ENCODE measurements at regions not wholly inside any gene's neighbourhood (a gene's known extent, or its start where the extent isn't known, plus 50 kb on each side); places are given as distances from the start of the nearest gene placed in this dataset.

DNA sequence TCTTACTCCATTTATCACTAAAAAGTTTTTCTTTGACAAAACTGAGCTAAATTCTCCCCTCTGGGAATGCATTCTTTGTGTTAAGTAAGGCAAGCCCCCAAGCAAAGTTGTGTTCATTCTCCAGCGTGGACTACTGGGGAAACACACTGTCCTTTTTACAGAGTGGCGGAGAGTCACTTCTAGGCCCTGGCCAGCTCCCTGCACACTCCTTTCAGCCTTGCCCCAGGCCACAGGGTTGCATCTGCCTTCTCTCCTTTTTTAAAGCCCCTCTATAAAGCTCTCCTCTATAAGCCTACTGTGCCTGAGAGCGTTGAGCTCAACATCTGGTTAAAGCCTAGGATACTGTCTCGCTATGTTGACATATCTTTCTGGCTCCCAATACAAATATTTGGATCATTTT, 803.4 kb downstream of the PCDH17 start:
- H3K9me3 ChIP-seq (replicated peaks; ENCODE audit: control insufficient read depth, insufficient read depth, low read length): no peaks in the 10 kb centered on the region; the same call in 2 of the 3 replicates
- intact Hi-C loops (cut with micrococcal nuclease; ENCODE audit: unreplicated experiment): no loop called here
- 19% methylated on average over 4 of the region's 4 CpGs for WGBS (ENCODE audit: insufficient coverage, insufficient replicate concordance, low lambda C conversion rate, missing lambda C conversion rate)

More for the DNA sequence above, 803.4 kb downstream of the PCDH17 start:
- RAD21 ChIA-PET (ENCODE audit: unreplicated experiment): no interaction called here
- Histone ChIP-seq H2AFZ (ENCODE audit: control insufficient read depth, low read depth, low read length) (no peak overlapping the region), H3K27ac (ENCODE audit: control insufficient read depth, insufficient read depth) (no peak overlapping the region), H3K4me1 (ENCODE audit: control insufficient read depth, insufficient read depth, low read length) (no peaks in the 10 kb centered on the region), H4K20me1 (ENCODE audit: control insufficient read depth, insufficient read depth) (no peaks in the 10 kb centered on the region), H3K9ac (ENCODE audit: control insufficient read depth, insufficient read depth, low read length) (no peak overlapping the region), H3K36me3 (ENCODE audit: control insufficient read depth in 2 of 2, insufficient read depth in 2 of 2, low read length in 1 of 2) (no peaks in the 10 kb centered on the region), H3K4me2 (ENCODE audit: control insufficient read depth, insufficient read depth) (no peak overlapping the region), H3K27me3 (replicated peaks in 1 of 2; ENCODE audit: control insufficient read depth in 2 of 2, insufficient read depth in 2 of 2, low read length in 1 of 2) (no peaks in the 10 kb centered on the region), H3K79me2 (ENCODE audit: control insufficient read depth, insufficient read depth, low read length) (no peaks in the 10 kb centered on the region), H3K4me3 (no peak overlapping the region)
- SMC1A ChIA-PET (ENCODE audit: uncharacterized antibody, unreplicated experiment): no interaction called here
- BruUV-seq (replicated peaks): no TSS peak
- CTCF ChIA-PET: interaction anchor here (0.7 kb wide), 1 partner anchor 58 kb away, joined by 3 read pairs; no protein-coding TSS in a partner anchor
- DNase-seq (ENCODE audit: low read depth, low spot score): no peak
- in situ Hi-C loops (cut with MboI): no loop called here
- ATAC-seq: no peak
- POLR2A ChIA-PET: interaction anchor here (0.7 kb wide), 1 partner anchor 37 kb away, joined by 3 read pairs; no protein-coding TSS in a partner anchor
- no peak for FAIRE-seq
- TF ChIP-seq, protein P1, sequence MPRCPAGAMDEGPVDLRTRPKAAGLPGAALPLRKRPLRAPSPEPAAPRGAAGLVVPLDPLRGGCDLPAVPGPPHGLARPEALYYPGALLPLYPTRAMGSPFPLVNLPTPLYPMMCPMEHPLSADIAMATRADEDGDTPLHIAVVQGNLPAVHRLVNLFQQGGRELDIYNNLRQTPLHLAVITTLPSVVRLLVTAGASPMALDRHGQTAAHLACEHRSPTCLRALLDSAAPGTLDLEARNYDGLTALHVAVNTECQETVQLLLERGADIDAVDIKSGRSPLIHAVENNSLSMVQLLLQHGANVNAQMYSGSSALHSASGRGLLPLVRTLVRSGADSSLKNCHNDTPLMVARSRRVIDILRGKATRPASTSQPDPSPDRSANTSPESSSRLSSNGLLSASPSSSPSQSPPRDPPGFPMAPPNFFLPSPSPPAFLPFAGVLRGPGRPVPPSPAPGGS (IDR thresholded peaks at IDR 0.05; ENCODE audit: borderline replicate concordance, insufficient read depth, low read depth, low read length, poor library complexity, severe bottlenecking): no peak
- TF ChIP-seq, protein P2, sequence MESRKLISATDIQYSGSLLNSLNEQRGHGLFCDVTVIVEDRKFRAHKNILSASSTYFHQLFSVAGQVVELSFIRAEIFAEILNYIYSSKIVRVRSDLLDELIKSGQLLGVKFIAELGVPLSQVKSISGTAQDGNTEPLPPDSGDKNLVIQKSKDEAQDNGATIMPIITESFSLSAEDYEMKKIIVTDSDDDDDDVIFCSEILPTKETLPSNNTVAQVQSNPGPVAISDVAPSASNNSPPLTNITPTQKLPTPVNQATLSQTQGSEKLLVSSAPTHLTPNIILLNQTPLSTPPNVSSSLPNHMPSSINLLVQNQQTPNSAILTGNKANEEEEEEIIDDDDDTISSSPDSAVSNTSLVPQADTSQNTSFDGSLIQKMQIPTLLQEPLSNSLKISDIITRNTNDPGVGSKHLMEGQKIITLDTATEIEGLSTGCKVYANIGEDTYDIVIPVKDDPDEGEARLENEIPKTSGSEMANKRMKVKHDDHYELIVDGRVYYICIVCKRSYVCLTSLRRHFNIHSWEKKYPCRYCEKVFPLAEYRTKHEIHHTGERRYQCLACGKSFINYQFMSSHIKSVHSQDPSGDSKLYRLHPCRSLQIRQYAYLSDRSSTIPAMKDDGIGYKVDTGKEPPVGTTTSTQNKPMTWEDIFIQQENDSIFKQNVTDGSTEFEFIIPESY (IDR thresholded peaks at IDR 0.05): no peak
- TF ChIP-seq BHLHE40 (IDR thresholded peaks at IDR 0.05; ENCODE audit: borderline replicate concordance in 1 of 2, low read depth in 2 of 2, low read length in 1 of 2) (no peak), JUND (IDR thresholded peaks at IDR 0.05; ENCODE audit: low read depth, low read length) (no peak), POLR2AphosphoS2 (IDR thresholded peaks at IDR 0.05; ENCODE audit: low read depth, low read length) (no peak), ESRRA (IDR thresholded peaks at IDR 0.05; ENCODE audit: low read length) (no peak), ETV6 (conservative IDR thresholded peaks at IDR 0.05 in 1 of 2, IDR thresholded peaks at IDR 0.05 in 1 of 2; ENCODE audit: borderline replicate concordance in 1 of 2, low read depth in 1 of 2) (no peak), NBN (IDR thresholded peaks at IDR 0.05) (no peak), PML (IDR thresholded peaks at IDR 0.05; ENCODE audit: low read length) (no peak), ZBED1 (IDR thresholded peaks at IDR 0.05; ENCODE audit: borderline replicate concordance) (no peak)
